Endothelial cell (in vitro differentiated cells): ENCODE measurements at regions not wholly inside any gene's neighbourhood (a gene's known extent, or its start where the extent isn't known, plus 50 kb on each side); places are given as distances from the start of the nearest gene placed in this dataset.

Source experiments
- DNase-seq: peaks from one replicate; pipeline ENCODE4 v3.0.0; 2021; ENCODE audit warnings: low spot score
- H3K27ac Mint-ChIP-seq: one replicate; pipeline ENCODE4 v1.8.0; 2021; ENCODE audit warnings: mixed read lengths, inconsistent platforms; ENCODE audit not compliant: unreplicated experiment
- H3K27me3 Mint-ChIP-seq: one replicate; pipeline ENCODE4 v1.8.0; 2021; ENCODE audit warnings: mild to moderate bottlenecking, moderate library complexity, mixed read lengths, inconsistent platforms; ENCODE audit not compliant: unreplicated experiment
- H3K36me3 Mint-ChIP-seq: one replicate; pipeline ENCODE4 v1.8.0; 2021; ENCODE audit warnings: mild to moderate bottlenecking, low read depth, mixed read lengths, inconsistent platforms; ENCODE audit not compliant: unreplicated experiment
- H3K4me1 Mint-ChIP-seq: one replicate; pipeline ENCODE4 v1.8.0; 2021; ENCODE audit warnings: mild to moderate bottlenecking, mixed read lengths, inconsistent platforms; ENCODE audit not compliant: unreplicated experiment
- H3K4me3 Mint-ChIP-seq: one replicate; pipeline ENCODE4 v1.8.0; 2021; ENCODE audit warnings: mild to moderate bottlenecking, mixed read lengths, inconsistent platforms; ENCODE audit not compliant: unreplicated experiment
- H3K9me3 Mint-ChIP-seq: one replicate; pipeline ENCODE4 v1.8.0; 2021; ENCODE audit warnings: mixed read lengths, inconsistent platforms; ENCODE audit not compliant: unreplicated experiment
- CTCF ChIP-seq: fragments of 200-600 bp; sonication (generic); IDR thresholded peaks from one replicate; pipeline ENCODE4 v1.5.0; 2021; ENCODE audit warnings: antibody characterized with exemption; ENCODE audit not compliant: unreplicated experiment

- H3K4me3 Mint-ChIP-seq = no peak overlapping the region
- no peak for TF ChIP-seq CTCF
- no peaks in the 10 kb centered on the region for H3K27me3 Mint-ChIP-seq
- H3K9me3 Mint-ChIP-seq = no peaks in the 10 kb centered on the region
- DNase-seq = no peak
- H3K4me1 Mint-ChIP-seq = peaks cover 8% of the 10 kb centered on the region
- H3K27ac Mint-ChIP-seq = no peak overlapping the region
- H3K36me3 Mint-ChIP-seq = no peaks in the 10 kb centered on the region
Measured at GRCh38 chr20:52905241-52905994, 66.7 kb upstream of the TSHZ2 start.

GRCh38 chr20:52904837-52905236 is 67.3 kb upstream of the TSHZ2 start:
- Mint-ChIP-seq H3K27ac (no peak overlapping the region), H3K4me1 (peaks cover 6% of the 10 kb centered on the region), H3K27me3 (no peaks in the 10 kb centered on the region), H3K9me3 (no peaks in the 10 kb centered on the region), H3K4me3 (no peak overlapping the region), H3K36me3 (no peaks in the 10 kb centered on the region)
- no peak for DNase-seq
- TF ChIP-seq CTCF = no peak

GRCh38 chr20:52899041-52899608 is 73.0 kb upstream of the TSHZ2 start:
- TF ChIP-seq CTCF = no peak
- no peaks in the 10 kb centered on the region for H3K36me3 Mint-ChIP-seq
- H3K27ac Mint-ChIP-seq = no peak overlapping the region
- peaks cover 7% of the 10 kb centered on the region for H3K4me1 Mint-ChIP-seq
- H3K9me3 Mint-ChIP-seq = no peaks in the 10 kb centered on the region
- no peak for DNase-seq
- no peak overlapping the region for H3K4me3 Mint-ChIP-seq
- H3K27me3 Mint-ChIP-seq = no peaks in the 10 kb centered on the region

GRCh38 chr20:52896348-52896747 is 75.8 kb upstream of the TSHZ2 start:
- H3K4me1 Mint-ChIP-seq = peaks cover 7% of the 10 kb centered on the region
- DNase-seq = no peak
- no peak overlapping the region for H3K4me3 Mint-ChIP-seq
- no peak for TF ChIP-seq CTCF
- H3K27ac Mint-ChIP-seq = no peak overlapping the region
- H3K27me3 Mint-ChIP-seq = no peaks in the 10 kb centered on the region
- H3K36me3 Mint-ChIP-seq = no peaks in the 10 kb centered on the region
- no peaks in the 10 kb centered on the region for H3K9me3 Mint-ChIP-seq

- peaks cover 7% of the 10 kb centered on the region for H3K4me1 Mint-ChIP-seq
- no peaks in the 10 kb centered on the region for H3K27me3 Mint-ChIP-seq
- no peaks in the 10 kb centered on the region for H3K9me3 Mint-ChIP-seq
- H3K27ac Mint-ChIP-seq = no peak overlapping the region
- DNase-seq = no peak
- no peaks in the 10 kb centered on the region for H3K36me3 Mint-ChIP-seq
- no peak for TF ChIP-seq CTCF
- no peak overlapping the region for H3K4me3 Mint-ChIP-seq
Measured at GRCh38 chr20:52895701-52896100, 76.5 kb upstream of the TSHZ2 start.
